ENCODE measurements at regions not wholly inside any gene's neighbourhood (a gene's known extent, or its start where the extent isn't known, plus 50 kb on each side); places are given as distances from the start of the nearest gene placed in this dataset.

- DNase-seq: no peak
- intact Hi-C loops (cut with DNase I): no loop called here
- Histone ChIP-seq H3K9me3 (no peaks in the 10 kb centered on the region), H3K27me3 (no peaks in the 10 kb centered on the region), H3K36me3 (no peaks in the 10 kb centered on the region), H3K4me3 (no peak overlapping the region), H3K4me1 (peaks cover 0 to 9% (median 3%) of the 10 kb centered on the region in 4 donors), H3K27ac (no peak overlapping the region)
- TF ChIP-seq, protein P1, sequence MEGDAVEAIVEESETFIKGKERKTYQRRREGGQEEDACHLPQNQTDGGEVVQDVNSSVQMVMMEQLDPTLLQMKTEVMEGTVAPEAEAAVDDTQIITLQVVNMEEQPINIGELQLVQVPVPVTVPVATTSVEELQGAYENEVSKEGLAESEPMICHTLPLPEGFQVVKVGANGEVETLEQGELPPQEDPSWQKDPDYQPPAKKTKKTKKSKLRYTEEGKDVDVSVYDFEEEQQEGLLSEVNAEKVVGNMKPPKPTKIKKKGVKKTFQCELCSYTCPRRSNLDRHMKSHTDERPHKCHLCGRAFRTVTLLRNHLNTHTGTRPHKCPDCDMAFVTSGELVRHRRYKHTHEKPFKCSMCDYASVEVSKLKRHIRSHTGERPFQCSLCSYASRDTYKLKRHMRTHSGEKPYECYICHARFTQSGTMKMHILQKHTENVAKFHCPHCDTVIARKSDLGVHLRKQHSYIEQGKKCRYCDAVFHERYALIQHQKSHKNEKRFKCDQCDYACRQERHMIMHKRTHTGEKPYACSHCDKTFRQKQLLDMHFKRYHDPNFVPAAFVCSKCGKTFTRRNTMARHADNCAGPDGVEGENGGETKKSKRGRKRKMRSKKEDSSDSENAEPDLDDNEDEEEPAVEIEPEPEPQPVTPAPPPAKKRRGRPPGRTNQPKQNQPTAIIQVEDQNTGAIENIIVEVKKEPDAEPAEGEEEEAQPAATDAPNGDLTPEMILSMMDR (IDR thresholded peaks at IDR 0.05): no peak
- TF ChIP-seq POLR2A (IDR thresholded peaks at IDR 0.05): no peak
- TF ChIP-seq POLR2AphosphoS5 (IDR thresholded peaks at IDR 0.05): no peak
- no peak for TF ChIP-seq EP300 (IDR thresholded peaks at IDR 0.05)
- WGBS, 2 donors: 93% methylated on average over 3 of the region's 3 CpGs
These were observed 134.9 kb downstream of the KCTD12 start for GRCh38 chr13:76751278-76751677.

GRCh38 chr13:76750126-76750525, 136.1 kb downstream of the KCTD12 start:
- no peak for TF ChIP-seq POLR2A (IDR thresholded peaks at IDR 0.05)
- no peak for TF ChIP-seq EP300 (IDR thresholded peaks at IDR 0.05)
- TF ChIP-seq, protein P1 (IDR thresholded peaks at IDR 0.05): no peak
- TF ChIP-seq POLR2AphosphoS5 (IDR thresholded peaks at IDR 0.05): no peak
- intact Hi-C loops (cut with DNase I): no loop called here
- no peak overlapping the region for H3K27ac ChIP-seq

GRCh38 chr13:76745261-76746200, 140.7 kb downstream of the KCTD12 start:
- Histone ChIP-seq H3K27me3 (no peaks in the 10 kb centered on the region), H3K27ac (peak overlapping the region in 1 of 4 donors; percentile 8), H3K9me3 (peaks cover 0 to 5% (median 0%) of the 10 kb centered on the region in 4 donors), H3K4me3 (no peak overlapping the region), H3K4me1 (no peaks in the 10 kb centered on the region), H3K36me3 (no peaks in the 10 kb centered on the region)
- no peak for DNase-seq
- WGBS, 2 donors: 38 to 52% methylated on average over 3 of the region's 3 CpGs
- TF ChIP-seq EP300 (IDR thresholded peaks at IDR 0.05): no peak
- TF ChIP-seq POLR2AphosphoS5 (IDR thresholded peaks at IDR 0.05): no peak
- TF ChIP-seq POLR2A (IDR thresholded peaks at IDR 0.05): no peak
- TF ChIP-seq, protein P1 (IDR thresholded peaks at IDR 0.05): no peak
- intact Hi-C loops (cut with DNase I): no loop called here

More at GRCh38 chr13:76750126-76750525, 136.1 kb downstream of the KCTD12 start:
- Histone ChIP-seq H3K4me1 (peaks cover 0 to 9% (median 3%) of the 10 kb centered on the region in 4 donors), H3K9me3 (no peaks in the 10 kb centered on the region), H3K4me3 (no peak overlapping the region), H3K36me3 (no peaks in the 10 kb centered on the region), H3K27me3 (no peaks in the 10 kb centered on the region)
- no peak for DNase-seq

GRCh38 chr13:76741624-76742023, 144.6 kb downstream of the KCTD12 start:
- peaks cover 0 to 2% (median 0%) of the 10 kb centered on the region in 4 donors for H3K4me1 ChIP-seq
- peaks cover 0 to 5% (median 0%) of the 10 kb centered on the region in 4 donors for H3K9me3 ChIP-seq
- H3K36me3 ChIP-seq: no peaks in the 10 kb centered on the region
- intact Hi-C loops (cut with DNase I): no loop called here
- no peaks in the 10 kb centered on the region for H3K27me3 ChIP-seq
- no peak for TF ChIP-seq EP300 (IDR thresholded peaks at IDR 0.05)
- no peak for TF ChIP-seq POLR2A (IDR thresholded peaks at IDR 0.05)
- TF ChIP-seq, protein P1 (IDR thresholded peaks at IDR 0.05): no peak
- no peak for TF ChIP-seq POLR2AphosphoS5 (IDR thresholded peaks at IDR 0.05)
- DNase-seq: no peak
- no peak overlapping the region for H3K4me3 ChIP-seq
- 21 to 78% methylated on average over 1 of the region's 1 CpG for WGBS, 2 donors
- H3K27ac ChIP-seq: no peak overlapping the region

Data from sigmoid colon (tissue), 6 donors.